ENCODE measurements at regions not wholly inside any gene's neighbourhood (a gene's known extent, or its start where the extent isn't known, plus 50 kb on each side); places are given as distances from the start of the nearest gene placed in this dataset.

DNA sequence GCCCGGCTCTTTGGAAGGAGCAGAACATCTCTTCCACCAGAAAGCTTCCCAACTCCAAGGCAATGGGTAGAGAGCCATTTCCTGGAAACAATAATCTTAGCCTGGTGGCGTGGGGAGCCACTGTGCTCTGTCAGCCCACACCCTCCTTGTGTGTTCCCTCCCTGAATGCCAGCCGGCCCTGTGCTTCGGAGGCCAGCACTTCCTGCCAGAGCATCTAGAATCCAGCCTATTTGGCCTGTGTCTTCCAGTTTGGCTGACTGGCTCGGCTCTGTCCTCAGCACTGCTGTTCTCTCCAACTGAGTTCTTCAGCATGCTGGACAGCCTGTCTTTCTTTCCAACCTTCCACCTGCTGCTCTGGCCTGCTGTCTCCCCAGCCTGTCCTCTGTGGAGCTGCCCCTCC, 349.3 kb downstream of the MFSD1 start:
- TF ChIP-seq, protein P1, sequence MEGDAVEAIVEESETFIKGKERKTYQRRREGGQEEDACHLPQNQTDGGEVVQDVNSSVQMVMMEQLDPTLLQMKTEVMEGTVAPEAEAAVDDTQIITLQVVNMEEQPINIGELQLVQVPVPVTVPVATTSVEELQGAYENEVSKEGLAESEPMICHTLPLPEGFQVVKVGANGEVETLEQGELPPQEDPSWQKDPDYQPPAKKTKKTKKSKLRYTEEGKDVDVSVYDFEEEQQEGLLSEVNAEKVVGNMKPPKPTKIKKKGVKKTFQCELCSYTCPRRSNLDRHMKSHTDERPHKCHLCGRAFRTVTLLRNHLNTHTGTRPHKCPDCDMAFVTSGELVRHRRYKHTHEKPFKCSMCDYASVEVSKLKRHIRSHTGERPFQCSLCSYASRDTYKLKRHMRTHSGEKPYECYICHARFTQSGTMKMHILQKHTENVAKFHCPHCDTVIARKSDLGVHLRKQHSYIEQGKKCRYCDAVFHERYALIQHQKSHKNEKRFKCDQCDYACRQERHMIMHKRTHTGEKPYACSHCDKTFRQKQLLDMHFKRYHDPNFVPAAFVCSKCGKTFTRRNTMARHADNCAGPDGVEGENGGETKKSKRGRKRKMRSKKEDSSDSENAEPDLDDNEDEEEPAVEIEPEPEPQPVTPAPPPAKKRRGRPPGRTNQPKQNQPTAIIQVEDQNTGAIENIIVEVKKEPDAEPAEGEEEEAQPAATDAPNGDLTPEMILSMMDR (IDR thresholded peaks at IDR 0.05; ENCODE audit: insufficient read depth, low read length, poor library complexity, severe bottlenecking), result no peak
- TF ChIP-seq EZH2phosphoT487 (conservative IDR thresholded peaks at IDR 0.05; ENCODE audit: low read length), result no peak

All from SU-DHL-6 (cell line).